Retinal pigment epithelial cell (primary cell): ENCODE measurements at regions not wholly inside any gene's neighbourhood (a gene's known extent, or its start where the extent isn't known, plus 50 kb on each side); places are given as distances from the start of the nearest gene placed in this dataset.
"Not testable (repeated sequence)": the region's sequence is repeated elsewhere in the genome, so short reads cannot be mapped to it uniquely, and the experiment has no call there.

Experiments
- DNase-seq: peaks from one replicate; pipeline ENCODE4 v3.0.0-alpha.2; 2010; ENCODE audit warnings: low read depth
- H3K4me3 ChIP-seq: 2 replicates; pipeline ENCODE4 v1.5.1; 2011; ENCODE audit warnings: mild to moderate bottlenecking, low read length, control low read depth, moderate library complexity
- CTCF ChIP-seq: conservative IDR thresholded peaks from 2 replicates; pipeline ENCODE4 v1.5.1; 2011; ENCODE audit warnings: low read depth, low read length, control low read depth, inconsistent platforms

GRCh38 chr15:53923741-53924140 is 54.5 kb upstream of the UNC13C start:
- not testable (repeated sequence) for DNase-seq, H3K4me3 ChIP-seq

DNA sequence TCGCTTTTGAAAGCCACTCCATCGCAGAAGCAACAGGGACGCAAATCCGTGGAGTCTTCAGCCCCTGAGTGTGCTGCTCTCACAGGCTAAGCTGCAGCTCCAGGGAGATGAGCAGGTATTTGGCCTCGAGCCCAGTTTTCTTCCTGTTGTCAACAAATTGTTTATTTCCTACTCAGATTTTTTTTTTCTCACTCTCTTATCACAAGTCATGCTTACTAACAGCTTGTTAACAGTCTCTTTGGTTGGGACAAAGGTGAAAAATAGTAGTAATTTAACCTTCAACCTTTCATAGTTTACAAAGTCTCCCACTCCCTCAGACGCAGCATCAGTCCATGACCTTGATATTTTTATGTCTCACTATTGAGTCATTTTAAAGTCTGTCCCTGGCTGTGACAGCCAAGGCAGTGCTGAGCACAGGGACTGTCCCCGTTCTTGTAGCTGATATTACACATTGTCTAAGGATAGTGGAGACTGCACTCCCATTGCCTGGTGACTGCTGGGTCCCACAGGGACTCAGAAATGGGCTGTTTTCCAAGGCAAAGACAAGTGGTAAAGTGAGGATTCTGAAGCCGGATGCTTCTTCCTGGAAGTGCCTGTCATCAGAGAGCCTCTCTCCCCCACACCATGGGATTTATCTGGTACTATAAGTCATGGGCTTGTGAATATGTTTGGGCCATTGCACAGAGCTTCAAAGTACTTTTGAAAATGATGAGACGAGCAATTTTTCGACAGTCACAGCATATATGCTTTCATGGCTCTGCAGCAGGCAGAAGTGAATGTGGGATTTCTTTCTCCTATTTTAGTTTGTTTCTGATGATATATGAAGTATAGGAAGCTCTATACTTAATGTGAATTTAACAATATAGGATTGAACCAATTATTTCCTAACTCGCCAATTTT is 59.8 kb upstream of the UNC13C start:
- TF ChIP-seq CTCF: no peak
- H3K4me3 ChIP-seq: no peak overlapping the region
- DNase-seq: no peak

DNA sequence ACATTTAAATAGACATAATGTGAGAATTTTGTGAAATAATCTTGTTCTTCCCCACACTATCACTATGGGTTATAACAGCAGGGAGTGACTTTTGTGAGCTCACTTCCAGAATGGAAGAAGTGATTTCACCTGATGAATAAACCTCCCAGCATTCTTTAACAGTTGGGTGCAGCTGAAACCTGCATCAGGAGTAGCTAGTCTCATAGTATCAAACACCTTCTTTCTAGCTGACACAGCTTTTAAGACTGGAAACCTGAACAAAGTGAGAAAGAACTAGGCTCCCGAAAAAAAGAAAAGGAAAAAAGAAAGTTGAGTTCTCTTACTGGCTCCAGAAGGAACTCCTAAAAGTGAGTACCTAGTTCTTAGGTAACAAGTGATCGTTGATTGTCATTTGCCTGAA is 61.1 kb upstream of the UNC13C start:
- TF ChIP-seq CTCF: no peak
- no peak overlapping the region for H3K4me3 ChIP-seq
- DNase-seq: no peak

GRCh38 chr15:53911431-53911830 is 66.8 kb upstream of the UNC13C start:
- TF ChIP-seq CTCF: no peak
- H3K4me3 ChIP-seq: no peak overlapping the region
- no peak for DNase-seq

GRCh38 chr15:53910852-53911251 is 67.4 kb upstream of the UNC13C start:
- no peak for TF ChIP-seq CTCF
- H3K4me3 ChIP-seq: no peak overlapping the region
- no peak for DNase-seq

- TF ChIP-seq CTCF: no peak
- H3K4me3 ChIP-seq: no peak overlapping the region
- no peak for DNase-seq
Measured at GRCh38 chr15:53910236-53910849, 67.9 kb upstream of the UNC13C start.

GRCh38 chr15:53903129-53903528 is 75.1 kb upstream of the UNC13C start:
- no peak for TF ChIP-seq CTCF
- DNase-seq: no peak
- no peak overlapping the region for H3K4me3 ChIP-seq

- H3K4me3 ChIP-seq: not testable (repeated sequence)
Measured at GRCh38 chr15:53893468-53893867, 84.8 kb upstream of the UNC13C start.

More at GRCh38 chr15:53893468-53893867, 84.8 kb upstream of the UNC13C start:
- DNase-seq: not testable (repeated sequence)
